Trophoblast cell (in vitro differentiated cells and primary cell): ENCODE measurements at regions not wholly inside any gene's neighbourhood (a gene's known extent, or its start where the extent isn't known, plus 50 kb on each side); places are given as distances from the start of the nearest gene placed in this dataset.
"Not testable (repeated sequence)": the region's sequence is repeated elsewhere in the genome, so short reads cannot be mapped to it uniquely, and the experiment has no call there.

Source experiments
- DNase-seq, 2 donors: peaks; one replicate each; pipeline ENCODE4 v3.0.0-alpha.2; 2016
- H2AFZ ChIP-seq: 2 replicates; pipeline ENCODE4 v1.6.1; 2013; ENCODE audit warnings: low read length, moderate library complexity, mild to moderate bottlenecking; ENCODE audit not compliant: insufficient read depth, poor library complexity
- H2AK5ac ChIP-seq: 2 replicates; pipeline ENCODE4 v1.6.1; 2013; ENCODE audit warnings: mild to moderate bottlenecking, low read length
- H2BK120ac ChIP-seq: 2 replicates; pipeline ENCODE4 v1.6.1; 2013; ENCODE audit warnings: low read length, mild to moderate bottlenecking, moderate library complexity; ENCODE audit not compliant: insufficient read depth, poor library complexity
- H2BK12ac ChIP-seq: 2 replicates; pipeline ENCODE4 v1.6.1; 2013; ENCODE audit warnings: mild to moderate bottlenecking, low read length, moderate library complexity
- H2BK5ac ChIP-seq: 2 replicates; pipeline ENCODE4 v1.6.1; 2013; ENCODE audit warnings: low read length, low read depth, moderate library complexity, mild to moderate bottlenecking; ENCODE audit not compliant: poor library complexity
- H3K14ac ChIP-seq: 2 replicates; pipeline ENCODE4 v1.6.1; 2013; ENCODE audit warnings: mild to moderate bottlenecking, low read length
- H3K18ac ChIP-seq: 2 replicates; pipeline ENCODE4 v1.6.1; 2013; ENCODE audit warnings: mild to moderate bottlenecking, low read length
- H3K23ac ChIP-seq: 2 replicates; pipeline ENCODE4 v1.6.1; 2013; ENCODE audit warnings: low read length
- H3K27ac ChIP-seq: 2 replicates; pipeline ENCODE4 v1.5.1; 2013; ENCODE audit warnings: low read depth, mild to moderate bottlenecking, inconsistent platforms, low read length, moderate library complexity
- H3K27me3 ChIP-seq: 2 replicates; pipeline ENCODE4 v1.6.1; 2013; ENCODE audit warnings: inconsistent platforms, mild to moderate bottlenecking, low read length, moderate library complexity; ENCODE audit not compliant: insufficient read depth
- H3K36me3 ChIP-seq, 2 experiments: 1 replicate in 1 of 2; 2 replicates in 1 of 2; pipeline ENCODE4 v1.6.1; 2013; ENCODE audit warnings: low read length in 2 of 2, mild to moderate bottlenecking in 2 of 2, moderate library complexity in 1 of 2; ENCODE audit not compliant: insufficient read depth in 2 of 2, control insufficient read depth in 1 of 2
- H3K4ac ChIP-seq: 2 replicates; pipeline ENCODE4 v1.6.1; 2013; ENCODE audit warnings: low read depth, mild to moderate bottlenecking, low read length, moderate library complexity
- H3K4me1 ChIP-seq, 2 experiments: 1 replicate in 1 of 2; 2 replicates in 1 of 2; pipeline ENCODE4 v1.6.1; 2013; ENCODE audit warnings: low read length in 2 of 2, mild to moderate bottlenecking in 2 of 2, moderate library complexity in 1 of 2; ENCODE audit not compliant: insufficient read depth in 2 of 2, control insufficient read depth in 1 of 2
- H3K4me2 ChIP-seq: 2 replicates; pipeline ENCODE4 v1.6.1; 2013; ENCODE audit warnings: inconsistent platforms, mild to moderate bottlenecking, low read length, moderate library complexity
- H3K4me3 ChIP-seq: 2 replicates; pipeline ENCODE4 v1.5.1; 2013; ENCODE audit warnings: mild to moderate bottlenecking, low read depth, low read length, inconsistent platforms
- H3K79me1 ChIP-seq: one replicate; pipeline ENCODE4 v1.6.1; 2013; ENCODE audit warnings: low read length
- H3K79me2 ChIP-seq: 2 replicates; pipeline ENCODE4 v1.6.1; 2013; ENCODE audit warnings: low read length, mild to moderate bottlenecking; ENCODE audit not compliant: control insufficient read depth, insufficient read depth, poor library complexity
- H3K9ac ChIP-seq: 2 replicates; pipeline ENCODE4 v1.6.1; 2013; ENCODE audit warnings: mild to moderate bottlenecking, low read length
- H3K9me3 ChIP-seq: 2 replicates; pipeline ENCODE4 v1.6.1; 2013; ENCODE audit warnings: low read depth, mild to moderate bottlenecking, control low read depth, inconsistent platforms, low read length; ENCODE audit not compliant: insufficient read depth
- H4K12ac ChIP-seq: 2 replicates; pipeline ENCODE4 v1.6.1; 2013; ENCODE audit warnings: low read depth, mild to moderate bottlenecking, low read length, moderate library complexity
- H4K8ac ChIP-seq: 2 replicates; pipeline ENCODE4 v1.6.1; 2013; ENCODE audit warnings: low read depth, mild to moderate bottlenecking, low read length, moderate library complexity
- H4K91ac ChIP-seq: one replicate; pipeline ENCODE4 v1.6.1; 2013; ENCODE audit warnings: low read depth, mild to moderate bottlenecking, low read length, moderate library complexity
- WGBS: extraction: QIAGEN DNeasy Blood & Tissue Kit; methylation state at CpG from one replicate; pipeline ENCODE4 v1.1.7; 2013; ENCODE audit warnings: missing lambda C conversion rate; ENCODE audit not compliant: insufficient read length, insufficient coverage; ENCODE audit errors: extremely low coverage; 5-methylcytosine and 5-hydroxymethylcytosine counted together

- Histone ChIP-seq H3K36me3 (no peaks in the 10 kb centered on the region), H3K18ac (no peak overlapping the region), H3K9me3 (no peaks in the 10 kb centered on the region), H2AFZ (no peak overlapping the region), H4K91ac (no peak overlapping the region), H3K4me3 (no peak overlapping the region), H2BK120ac (no peak overlapping the region), H3K79me1 (no peaks in the 10 kb centered on the region), H3K4me1 (no peaks in the 10 kb centered on the region), H3K9ac (no peak overlapping the region), H3K14ac (no peak overlapping the region), H3K4ac (no peak overlapping the region), H4K8ac (no peak overlapping the region), H2BK12ac (no peak overlapping the region), H4K12ac (no peak overlapping the region), H2AK5ac (no peak overlapping the region), H3K4me2 (no peak overlapping the region), H3K27me3 (no peaks in the 10 kb centered on the region), H2BK5ac (no peak overlapping the region), H3K27ac (no peak overlapping the region), H3K23ac (no peak overlapping the region), H3K79me2 (no peaks in the 10 kb centered on the region)
- no peak for DNase-seq
- WGBS: no CpG with 5 or more reads among the region's 4 CpGs
Measured at GRCh38 chr4:77248805-77249204, 91.8 kb downstream of the CCNG2 start.

GRCh38 chr4:77251751-77252150, 94.7 kb downstream of the CCNG2 start:
- no peak overlapping the region for H2BK12ac ChIP-seq
- H3K9ac ChIP-seq: no peak overlapping the region
- H3K18ac ChIP-seq: no peak overlapping the region
- H3K79me1 ChIP-seq: no peaks in the 10 kb centered on the region
- WGBS: no CpG with 5 or more reads among the region's 3 CpGs
- H2AFZ ChIP-seq: no peak overlapping the region
- H3K27me3 ChIP-seq: no peaks in the 10 kb centered on the region
- H3K4me3 ChIP-seq: no peak overlapping the region
- H3K23ac ChIP-seq: no peak overlapping the region
- no peak overlapping the region for H3K4me2 ChIP-seq
- no peak overlapping the region for H2AK5ac ChIP-seq
- no peak overlapping the region for H4K8ac ChIP-seq
- H3K4me1 ChIP-seq: no peaks in the 10 kb centered on the region
- H3K14ac ChIP-seq: no peak overlapping the region
- DNase-seq: no peak
- no peak overlapping the region for H3K4ac ChIP-seq
- H2BK5ac ChIP-seq: no peak overlapping the region
- no peaks in the 10 kb centered on the region for H3K9me3 ChIP-seq
- H3K36me3 ChIP-seq: no peaks in the 10 kb centered on the region
- no peak overlapping the region for H4K91ac ChIP-seq
- no peak overlapping the region for H2BK120ac ChIP-seq
- H3K27ac ChIP-seq: no peak overlapping the region
- no peaks in the 10 kb centered on the region for H3K79me2 ChIP-seq
- H4K12ac ChIP-seq: no peak overlapping the region

GRCh38 chr4:77263247-77263646, 106.2 kb downstream of the CCNG2 start:
- Histone ChIP-seq H3K4ac (no peak overlapping the region), H4K12ac (no peak overlapping the region), H3K79me1 (no peaks in the 10 kb centered on the region), H3K27me3 (no peaks in the 10 kb centered on the region), H3K36me3 (no peaks in the 10 kb centered on the region), H4K91ac (no peak overlapping the region), H2BK12ac (no peak overlapping the region), H2BK120ac (no peak overlapping the region), H2AFZ (no peak overlapping the region), H4K8ac (no peak overlapping the region), H3K79me2 (no peaks in the 10 kb centered on the region), H3K23ac (no peak overlapping the region), H3K4me3 (no peak overlapping the region), H3K9me3 (peaks cover 2% of the 10 kb centered on the region), H3K18ac (no peak overlapping the region), H3K9ac (no peak overlapping the region), H3K4me1 (no peaks in the 10 kb centered on the region), H2BK5ac (no peak overlapping the region), H3K27ac (no peak overlapping the region), H3K14ac (no peak overlapping the region), H3K4me2 (no peak overlapping the region), H2AK5ac (no peak overlapping the region)
- WGBS: no CpG with 5 or more reads among the region's 2 CpGs
- no peak for DNase-seq

GRCh38 chr4:77263976-77264375, 107.0 kb downstream of the CCNG2 start:
- not testable (repeated sequence) for H3K79me2 ChIP-seq, H2BK120ac ChIP-seq, H3K36me3 ChIP-seq, H3K4ac ChIP-seq, H3K27ac ChIP-seq, H3K4me3 ChIP-seq, H4K8ac ChIP-seq, DNase-seq, H4K12ac ChIP-seq, H3K9me3 ChIP-seq, H4K91ac ChIP-seq, H3K9ac ChIP-seq, H3K79me1 ChIP-seq, H2BK12ac ChIP-seq, H2BK5ac ChIP-seq, H3K4me1 ChIP-seq, H3K14ac ChIP-seq, H3K18ac ChIP-seq, H3K4me2 ChIP-seq, H2AFZ ChIP-seq, H3K27me3 ChIP-seq, H3K23ac ChIP-seq, H2AK5ac ChIP-seq
- no CpG with 5 or more reads among the region's 4 CpGs for WGBS
